ENCODE measurements at regions not wholly inside any gene's neighbourhood (a gene's known extent, or its start where the extent isn't known, plus 50 kb on each side); places are given as distances from the start of the nearest gene placed in this dataset.
"Not testable (repeated sequence)": the region's sequence is repeated elsewhere in the genome, so short reads cannot be mapped to it uniquely, and the experiment has no call there.

DNA sequence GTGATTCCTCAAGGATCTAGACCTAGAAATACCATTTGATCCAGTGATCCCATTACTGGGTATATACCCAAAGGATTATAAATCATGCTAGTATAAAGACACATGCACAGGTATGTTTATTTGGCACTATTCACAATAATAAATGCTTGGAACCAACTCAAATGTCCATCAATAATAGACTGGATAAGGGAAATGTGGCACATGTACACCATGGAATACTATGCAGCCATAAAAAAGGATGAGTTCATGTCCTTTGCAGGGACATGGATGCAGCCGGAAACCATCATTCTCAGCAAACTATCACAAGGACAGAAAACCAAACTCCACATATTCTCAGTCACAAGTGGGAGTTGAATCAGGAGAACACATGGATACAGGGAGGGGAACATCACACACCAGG lies 183.8 kb upstream of the ETV3 start:
- DNase-seq (ENCODE audit: low spot score), result not testable (repeated sequence)

DNA sequence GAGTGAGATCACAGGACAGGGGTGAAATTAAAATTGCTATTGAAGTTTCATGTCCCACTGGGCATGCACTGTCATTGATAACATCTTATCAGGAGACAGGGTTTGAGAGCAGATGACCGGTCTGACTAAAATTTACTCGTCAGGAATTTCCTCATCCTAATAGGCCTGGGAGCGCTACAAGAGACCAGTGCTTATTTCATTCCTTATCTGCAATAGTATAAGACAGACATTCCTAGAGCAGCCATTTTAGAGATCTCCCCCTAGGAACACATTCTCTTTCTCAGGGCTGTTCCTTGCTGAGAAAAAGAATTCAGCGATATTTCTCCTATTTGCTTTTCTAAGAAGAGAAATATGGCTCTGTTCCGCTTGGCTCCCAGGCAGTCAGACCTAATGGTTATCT lies 181.4 kb upstream of the ETV3 start:
- no peak for DNase-seq (ENCODE audit: low spot score)

DNA sequence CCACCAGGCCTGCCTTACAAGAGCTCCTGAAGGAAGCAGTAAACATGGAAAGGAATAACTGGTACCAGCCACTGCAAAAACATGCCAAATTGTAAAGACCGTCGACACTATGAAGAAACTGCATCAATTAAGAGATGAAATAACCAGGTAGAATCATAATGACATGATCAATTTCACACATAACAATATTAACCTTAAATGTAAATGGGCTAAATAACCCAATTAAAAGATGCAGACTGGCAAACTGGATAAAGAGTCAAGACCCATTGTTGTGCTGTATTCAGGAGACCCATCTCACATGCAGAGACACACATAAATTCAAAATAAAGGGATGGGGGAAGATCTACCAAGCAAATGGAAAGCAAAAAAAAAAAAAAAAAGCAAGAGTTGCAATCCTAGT lies 179.0 kb upstream of the ETV3 start:
- DNase-seq (ENCODE audit: low spot score), result not testable (repeated sequence)

DNA sequence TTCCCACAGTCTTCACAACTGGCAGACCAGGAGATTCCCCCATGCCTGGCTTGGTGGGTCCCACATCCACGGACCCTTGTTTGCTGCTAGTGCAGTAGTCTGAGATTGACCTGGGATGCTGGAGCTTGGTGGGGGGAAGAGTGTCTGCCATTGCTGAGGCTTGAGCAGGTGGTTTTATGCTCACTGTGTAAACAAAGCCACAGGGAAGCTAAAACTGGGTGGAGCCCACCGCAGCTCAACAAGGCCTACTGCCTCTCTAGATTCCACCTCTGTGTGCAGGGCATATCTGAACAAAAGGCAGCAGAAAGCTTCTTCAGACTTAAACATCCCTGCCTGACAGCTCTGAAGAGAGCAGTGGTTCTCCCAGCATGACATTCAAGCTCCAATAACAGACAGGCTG lies 177.3 kb upstream of the ETV3 start:
- no peak for DNase-seq (ENCODE audit: low spot score)

DNA sequence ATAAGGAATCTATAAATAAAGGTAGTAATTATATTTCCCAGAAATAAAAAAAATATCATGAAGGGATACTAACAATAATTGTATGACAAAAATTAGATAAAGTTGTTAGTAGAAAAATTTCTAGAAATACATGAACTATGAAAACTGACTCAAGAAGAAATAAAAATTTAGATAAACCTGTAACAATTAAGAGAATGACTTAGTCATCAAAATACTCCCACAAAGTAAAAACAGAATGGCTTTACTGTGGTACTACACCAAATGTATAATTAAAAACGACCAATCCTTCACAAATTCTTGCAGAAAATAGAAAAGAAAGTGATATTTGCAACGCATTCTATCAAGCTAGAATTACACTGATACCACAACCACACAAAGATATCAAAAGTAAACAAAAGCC lies 176.2 kb upstream of the ETV3 start:
- DNase-seq (ENCODE audit: low spot score), result no peak

DNA sequence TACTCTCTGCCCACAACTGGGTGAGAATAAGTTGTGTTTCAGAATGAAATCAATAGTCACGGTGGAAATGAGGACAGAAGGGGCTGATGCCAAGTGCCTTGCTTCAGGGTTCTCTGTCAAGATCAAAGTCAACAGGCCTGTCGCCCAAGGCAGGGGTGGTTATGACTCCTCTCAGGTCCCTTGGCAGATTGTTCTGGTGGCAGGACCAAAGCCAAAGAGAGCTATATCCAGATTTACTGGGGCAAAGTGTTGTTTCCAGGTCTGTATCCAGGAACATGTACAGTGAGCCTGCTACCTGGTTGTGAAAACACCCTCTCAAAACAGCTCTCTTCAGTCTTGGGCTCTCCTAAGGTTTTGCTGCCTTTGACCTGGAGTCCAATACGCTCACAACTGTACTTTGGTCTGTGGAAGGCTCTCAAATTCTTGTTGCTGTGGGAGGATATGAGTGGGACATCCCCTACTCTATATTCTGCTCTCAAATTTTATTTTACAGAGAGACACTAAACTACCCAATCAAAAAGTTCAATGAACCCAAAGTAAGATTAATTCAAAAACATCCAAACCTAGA lies 175.1 kb upstream of the ETV3 start:
- DNase-seq (ENCODE audit: low spot score), result no peak

DNA sequence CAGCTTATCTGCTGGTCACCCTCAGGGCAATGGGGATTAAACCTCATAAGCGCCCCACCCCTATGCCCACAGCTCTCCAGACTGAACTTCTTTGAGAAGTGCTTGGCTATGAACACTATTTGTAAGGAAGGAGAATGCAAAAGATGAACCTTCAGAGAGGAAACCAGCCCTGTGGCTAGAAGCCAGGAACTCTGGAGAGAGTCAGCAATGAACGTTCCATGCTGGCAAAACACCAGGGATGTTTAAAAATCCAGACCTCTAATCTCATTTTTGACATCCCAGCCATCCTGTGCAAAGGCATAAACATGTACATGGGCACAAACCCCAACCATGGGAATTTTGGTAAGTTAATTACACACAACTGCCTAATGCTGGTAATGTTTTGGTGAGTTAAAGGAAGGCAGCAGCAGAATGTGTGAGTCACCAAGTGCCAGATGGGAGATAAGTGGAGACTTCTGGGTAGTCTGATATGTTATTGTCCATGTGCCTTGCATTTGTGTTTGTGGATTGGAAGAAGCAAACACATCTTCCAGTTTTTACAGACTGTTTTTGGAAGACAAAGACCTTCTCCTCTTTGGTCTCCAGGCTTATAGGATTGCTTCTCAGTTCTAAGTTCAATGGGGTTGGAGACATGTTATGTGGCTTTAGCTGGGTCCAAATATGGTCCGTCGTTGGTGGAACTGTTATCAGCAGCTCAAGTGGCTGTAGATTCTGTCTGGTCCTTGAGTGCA lies 174.1 kb upstream of the ETV3 start:
- DNase-seq (ENCODE audit: low spot score), result no peak

DNA sequence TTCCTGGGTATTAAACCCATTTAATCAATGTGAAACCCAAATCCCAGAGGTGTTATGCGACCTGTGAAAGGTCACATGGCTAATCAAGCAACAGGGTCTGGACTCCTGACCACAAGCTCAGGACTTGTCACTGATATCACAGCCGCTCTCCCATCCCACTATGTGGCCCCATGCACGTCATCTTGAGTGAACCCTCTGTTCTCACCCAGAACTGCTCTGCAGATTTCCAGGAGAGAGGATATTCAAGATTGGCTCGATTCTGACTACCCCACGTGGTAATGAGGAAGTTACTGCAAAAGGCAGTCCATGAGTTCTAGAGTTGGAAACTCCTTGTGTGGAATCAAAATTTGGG lies 173.5 kb upstream of the ETV3 start:
- no peak for DNase-seq (ENCODE audit: low spot score)

DNA sequence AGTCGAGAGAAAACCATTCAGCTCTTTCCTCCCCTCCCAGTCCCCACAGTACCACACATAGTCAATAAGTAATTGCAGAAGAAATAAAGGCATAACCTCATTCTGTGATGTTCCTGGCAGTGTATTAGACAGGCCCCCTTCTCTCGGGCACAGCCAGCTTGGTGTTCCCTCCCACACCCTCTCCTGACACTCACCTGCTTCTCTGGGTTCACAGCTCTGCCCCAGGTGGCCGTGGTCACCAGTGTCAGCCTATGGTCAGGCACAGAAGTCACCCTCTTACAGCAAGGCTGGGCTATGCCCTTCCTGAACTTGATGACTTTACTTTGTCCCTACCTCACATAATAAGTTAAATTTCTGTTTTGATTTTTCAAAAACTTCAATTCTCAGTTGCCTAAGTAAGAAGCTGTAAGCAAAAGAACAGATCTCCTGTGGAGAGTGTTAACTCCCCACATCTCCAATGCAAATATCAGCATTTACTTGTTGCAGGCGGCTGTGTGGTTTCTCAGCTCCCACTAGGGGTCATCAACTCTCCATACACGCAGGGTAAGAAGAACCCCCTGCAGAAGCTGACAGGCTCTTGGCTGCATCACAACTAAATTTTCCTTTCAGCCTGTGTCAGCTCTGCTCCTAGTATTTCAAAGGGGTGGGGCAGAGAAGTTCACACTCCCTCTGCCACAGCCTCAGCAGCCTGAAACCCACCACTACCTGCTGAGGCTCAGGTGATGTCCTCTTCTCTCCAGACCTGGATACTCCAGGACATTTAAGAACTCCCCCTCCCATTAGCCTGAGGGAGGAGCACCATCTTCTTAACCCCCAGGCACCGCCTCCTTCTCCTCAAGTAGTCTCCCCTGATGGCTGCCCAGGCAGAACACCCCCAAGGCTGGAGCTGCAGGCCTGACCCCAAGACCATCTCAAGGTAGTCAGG lies 172.9 kb upstream of the ETV3 start:
- DNase-seq (ENCODE audit: low spot score), result peak; percentile 33

DNA sequence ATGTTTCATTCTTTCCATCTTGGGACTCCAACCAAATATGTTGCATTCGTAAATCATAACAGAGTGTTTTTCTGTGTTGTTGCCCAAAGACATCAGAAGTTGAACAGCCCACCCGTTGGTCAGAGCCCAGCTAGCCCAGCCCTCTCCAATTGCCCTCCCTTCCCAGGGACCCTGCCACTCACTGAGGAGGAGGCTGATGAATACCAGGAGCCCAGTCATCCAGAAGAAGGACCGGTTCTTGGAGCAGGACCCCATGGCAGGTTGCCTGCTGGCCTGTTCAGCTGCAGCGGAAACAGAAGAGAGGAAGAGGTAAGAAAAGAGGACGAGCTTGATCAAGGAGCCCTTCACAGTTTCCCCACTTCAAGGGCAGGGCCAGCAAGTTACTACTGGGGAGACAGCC lies 172.2 kb upstream of the ETV3 start:
- DNase-seq (ENCODE audit: low spot score), result no peak

DNA sequence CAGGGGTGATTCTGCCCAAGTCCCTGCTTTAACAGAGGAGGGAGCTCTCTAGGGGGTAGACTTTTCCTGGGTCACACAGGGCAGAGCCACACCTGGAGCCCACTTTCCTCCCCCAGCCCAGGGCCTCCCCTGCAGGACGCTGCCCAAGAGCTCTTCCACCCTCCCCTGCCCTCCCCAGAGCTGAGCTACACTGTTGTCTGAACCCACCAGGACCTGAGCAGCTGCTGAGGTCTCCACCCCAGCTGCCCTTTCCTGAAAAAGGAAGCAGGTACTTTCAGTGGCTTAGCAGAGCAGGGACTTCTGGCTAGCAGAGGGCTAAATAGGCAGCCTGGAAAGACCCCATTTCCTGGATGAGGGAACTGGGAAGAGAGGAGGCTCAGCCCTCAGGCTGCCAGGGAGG lies 169.3 kb upstream of the ETV3 start:
- DNase-seq (ENCODE audit: low spot score), result no peak

DNA sequence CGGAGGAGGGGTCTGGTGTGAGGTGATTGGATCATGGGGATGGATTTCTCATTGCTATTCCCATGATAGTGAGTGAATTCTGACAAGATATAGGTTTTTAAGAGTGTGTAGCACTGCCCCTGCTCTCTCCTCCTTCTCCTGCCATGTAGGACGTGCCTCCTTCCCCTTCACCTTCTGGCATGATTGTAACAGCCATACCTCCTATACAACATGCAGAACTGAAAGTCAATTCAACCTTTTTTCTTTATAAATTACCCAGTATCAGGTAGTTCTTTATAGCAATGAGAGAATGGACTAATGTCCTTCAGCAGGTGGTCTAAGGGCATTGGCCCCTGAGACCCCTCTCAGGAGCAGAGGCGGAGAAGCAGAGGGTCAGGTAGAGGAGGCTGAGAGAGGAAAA lies 168.7 kb upstream of the ETV3 start:
- DNase-seq (ENCODE audit: low spot score), result no peak

DNA sequence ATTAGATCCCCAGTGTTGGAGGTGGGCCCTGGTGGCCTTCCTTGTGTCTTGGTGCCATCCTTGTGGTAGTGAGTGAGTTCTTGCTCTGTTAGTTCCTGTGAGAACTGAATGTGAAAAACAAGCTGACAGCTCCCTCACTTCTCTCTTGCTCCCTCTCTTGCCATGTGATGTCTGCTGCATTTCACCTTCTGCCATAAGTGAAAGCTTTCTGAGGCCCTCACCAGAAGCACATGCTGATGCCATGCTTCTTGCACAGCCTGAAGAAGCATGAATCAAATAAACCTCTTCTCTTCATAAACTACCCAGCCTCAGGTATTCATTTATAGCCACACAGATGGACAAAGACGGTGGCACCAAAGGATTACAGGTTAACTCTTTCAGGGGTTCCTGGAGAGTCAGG lies 166.1 kb upstream of the ETV3 start:
- DNase-seq (ENCODE audit: low spot score), result no peak

DNA sequence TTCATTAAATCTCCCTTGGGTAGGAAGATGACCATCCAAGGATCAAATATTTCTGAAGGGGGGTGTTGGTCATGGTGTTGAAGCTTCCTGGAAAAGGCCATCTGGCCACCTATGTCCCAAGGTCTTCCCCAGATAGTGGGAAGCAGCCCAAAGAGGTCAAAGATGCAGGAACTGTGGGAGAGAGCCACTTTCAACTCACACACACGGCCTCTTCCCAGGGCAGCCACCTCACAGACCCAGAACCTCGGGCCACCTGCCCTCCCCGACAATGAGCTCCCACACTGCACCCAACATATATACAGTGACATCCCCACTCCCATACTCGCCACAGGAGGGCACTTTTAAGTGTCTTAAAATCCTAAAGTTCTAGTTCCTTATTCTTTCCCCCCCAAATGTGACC lies 164.5 kb upstream of the ETV3 start:
- no peak for DNase-seq (ENCODE audit: low spot score)

DNA sequence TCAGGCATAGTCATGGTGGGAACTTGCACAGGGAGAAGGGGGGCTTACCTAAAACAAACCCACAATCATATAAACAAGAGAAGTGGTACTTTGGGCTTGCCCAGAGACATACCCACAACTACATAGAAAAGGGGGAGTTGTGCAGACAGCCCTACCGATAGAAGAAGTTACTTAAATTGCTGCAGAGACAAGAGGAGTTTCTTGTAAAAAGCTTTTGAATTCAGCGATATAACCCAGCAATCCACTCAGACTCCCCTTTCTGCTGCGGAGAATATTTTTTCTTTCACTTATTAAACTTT lies 164.0 kb upstream of the ETV3 start:
- no peak for DNase-seq (ENCODE audit: low spot score)

DNA sequence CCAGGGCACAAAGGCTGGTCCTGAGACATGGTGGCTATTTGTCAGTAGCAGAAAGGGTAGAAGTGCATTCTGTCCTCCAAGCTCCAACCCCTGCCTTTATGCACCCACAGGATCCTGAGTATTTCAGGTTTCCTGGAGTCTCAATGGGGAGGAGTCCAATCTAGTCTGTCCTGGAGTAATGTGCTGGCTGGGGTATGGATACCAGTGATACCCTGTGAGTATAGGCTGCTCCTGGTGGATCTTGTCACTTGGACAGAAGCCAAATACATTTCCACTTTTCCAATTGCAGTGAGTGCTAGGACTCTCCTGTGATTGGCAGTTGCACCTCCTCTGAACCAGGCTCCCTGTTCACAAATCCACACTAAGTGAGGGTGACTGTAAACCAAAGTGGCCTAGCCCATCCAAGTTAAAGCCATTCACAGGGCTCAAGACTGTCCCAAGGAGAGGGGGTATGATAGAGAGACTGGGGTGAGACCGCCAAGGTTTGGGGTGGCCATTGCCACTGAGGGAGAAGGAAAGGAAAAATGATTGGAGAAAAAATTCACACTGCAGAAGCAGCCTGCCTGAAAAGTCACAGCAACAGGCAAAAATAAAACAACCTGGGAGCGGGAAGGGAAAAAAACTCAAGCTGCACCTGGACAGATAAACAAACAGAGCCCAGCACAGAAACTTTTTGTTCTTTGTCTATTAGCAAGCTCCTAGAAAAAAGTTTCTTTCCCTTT lies 163.4 kb upstream of the ETV3 start:
- DNase-seq (ENCODE audit: low spot score), result no peak

DNA sequence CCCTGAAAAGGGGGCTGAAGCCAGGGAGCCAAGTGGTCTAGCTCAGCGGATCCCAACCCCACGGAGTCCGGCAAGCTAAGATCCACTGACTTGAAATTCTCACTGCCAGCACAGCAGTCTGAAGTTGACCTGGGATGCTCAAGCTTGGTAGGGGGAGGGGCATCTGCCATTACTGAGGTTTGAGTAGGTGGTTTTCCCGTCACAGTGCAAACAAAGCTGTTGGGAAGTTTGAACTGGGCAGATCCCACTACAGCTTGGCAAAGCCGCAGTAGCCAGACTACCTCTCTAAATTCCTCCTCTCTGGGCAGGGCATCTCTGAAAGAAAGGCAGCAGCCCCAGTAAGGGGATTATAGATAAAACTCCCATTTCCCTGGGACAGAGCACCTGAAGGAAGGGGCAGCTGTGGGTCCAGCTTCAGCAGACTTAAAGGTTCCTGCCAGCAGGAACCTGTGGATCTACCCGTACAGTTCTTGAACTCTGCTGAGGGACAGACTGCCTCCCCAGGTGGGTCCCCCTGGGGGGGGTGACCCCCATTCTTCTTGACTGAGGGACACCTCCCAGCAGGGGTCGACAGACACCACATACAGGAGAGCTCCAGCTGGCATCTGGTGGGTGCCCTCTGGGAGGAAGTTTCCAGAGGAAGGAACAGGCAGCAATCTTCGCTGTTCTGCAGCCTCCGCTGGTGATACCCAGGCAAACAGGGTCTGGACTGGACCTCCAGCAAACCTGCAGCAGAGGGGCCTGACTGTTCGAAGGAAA lies 156.4 kb upstream of the ETV3 start:
- DNase-seq (ENCODE audit: low spot score), result not testable (repeated sequence)

DNA sequence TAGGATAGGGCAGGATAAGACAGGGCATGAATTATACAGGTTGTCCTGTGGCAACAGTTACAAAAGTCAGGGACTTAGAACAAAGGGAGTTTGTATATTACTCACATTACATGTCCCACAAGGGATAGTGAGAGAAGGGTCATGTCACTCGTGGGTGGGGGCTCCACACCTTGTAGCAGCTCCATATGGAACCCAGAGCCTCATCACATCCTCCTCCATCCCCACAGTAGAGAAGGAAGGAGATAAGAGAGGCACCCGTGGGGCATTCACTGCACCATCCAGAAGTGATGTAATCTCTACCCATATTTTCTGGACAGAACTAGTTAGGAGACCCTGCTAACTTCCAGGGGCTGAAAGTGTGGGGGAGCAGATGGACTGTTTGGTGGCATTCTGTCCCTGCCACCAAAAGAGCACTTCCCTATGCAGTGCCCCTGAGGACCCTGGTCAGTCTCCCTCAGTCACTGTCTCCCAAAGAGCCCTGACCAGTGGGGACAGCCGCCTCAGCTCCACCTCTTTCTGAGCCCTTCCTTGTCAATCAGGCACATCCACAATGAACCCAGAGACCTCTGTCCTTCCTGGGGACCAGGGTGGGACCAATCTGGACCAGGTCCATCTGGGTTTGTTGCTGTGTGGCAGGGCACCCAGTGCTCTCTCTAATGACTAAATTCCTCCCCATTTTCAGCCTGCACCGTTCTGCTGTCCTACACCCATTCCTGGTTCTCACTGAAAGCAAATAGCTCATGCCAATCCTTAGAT lies 154.8 kb upstream of the ETV3 start:
- DNase-seq (ENCODE audit: low spot score), result no peak

DNA sequence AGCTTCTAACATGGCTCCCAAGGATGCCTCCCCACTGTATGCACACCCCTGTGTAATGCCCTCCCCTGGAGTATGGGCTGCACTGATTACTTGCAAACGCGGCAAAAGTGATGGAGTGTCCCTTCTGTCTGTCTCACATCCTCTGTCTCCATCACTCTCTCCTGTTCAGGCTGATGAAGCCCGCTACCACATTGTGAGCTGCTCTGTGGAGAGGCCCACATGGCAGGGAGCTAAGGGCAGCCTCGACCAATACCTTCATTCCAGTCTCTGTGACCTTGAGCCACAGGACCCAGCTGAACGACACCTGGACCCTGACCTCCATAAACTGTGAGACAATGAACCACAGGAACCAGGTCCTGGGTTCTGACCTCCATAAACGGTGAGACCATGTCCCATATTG lies 154.1 kb upstream of the ETV3 start:
- DNase-seq (ENCODE audit: low spot score), result no peak

DNA sequence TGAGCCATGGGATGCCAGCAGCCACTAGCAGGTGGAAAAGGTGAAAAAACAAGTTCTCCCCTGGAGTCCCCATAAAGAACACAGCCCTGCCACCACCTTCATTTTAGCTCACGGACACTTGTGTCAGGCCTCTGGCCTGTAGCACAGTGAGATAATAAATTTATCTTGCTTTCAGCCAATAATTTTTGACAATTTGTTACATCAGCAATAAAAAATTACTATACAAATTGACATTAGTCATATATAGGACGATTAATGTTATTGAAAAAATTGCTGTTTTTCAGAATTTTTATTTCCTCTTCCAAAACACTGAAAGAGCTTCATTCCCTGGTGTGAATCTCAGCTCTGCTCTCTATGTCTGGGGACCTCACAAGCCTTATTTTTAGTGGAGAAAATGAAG lies 152.9 kb upstream of the ETV3 start:
- no peak for DNase-seq (ENCODE audit: low spot score)

DNA sequence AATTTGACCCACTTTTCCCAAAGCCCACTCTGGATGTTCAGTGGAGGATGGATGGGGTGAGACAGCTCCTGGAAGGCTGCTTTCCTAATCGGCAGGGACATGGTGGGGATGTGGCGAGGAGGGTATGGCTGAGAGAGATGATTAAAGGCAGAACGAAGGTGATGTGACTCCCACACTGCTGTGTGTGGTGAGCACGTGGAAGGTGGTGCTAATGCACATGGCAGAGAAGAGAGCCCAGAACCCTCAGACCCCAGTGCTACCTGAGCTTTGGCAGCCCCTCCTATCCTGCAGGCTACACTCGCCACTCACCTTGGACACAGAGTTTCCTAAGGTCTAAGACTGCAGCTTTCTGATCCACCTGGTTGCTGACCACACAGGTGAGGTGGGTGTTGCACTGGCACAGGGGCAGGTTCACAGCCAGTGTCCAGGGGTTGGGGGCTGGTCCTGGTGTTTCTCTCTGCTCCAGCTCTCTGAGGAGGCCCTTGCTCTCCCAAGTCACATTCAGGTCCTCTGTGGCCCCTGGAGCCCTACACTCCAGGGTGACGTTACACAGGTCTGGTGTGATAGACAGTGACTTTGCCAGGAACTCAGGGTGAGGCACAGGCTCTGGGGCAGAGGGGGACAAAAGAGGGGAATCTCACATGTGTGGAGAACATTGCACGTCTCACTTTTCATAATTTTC lies 151.4 kb upstream of the ETV3 start:
- DNase-seq (ENCODE audit: low spot score), result no peak

Measured in HuH-7 (cell line).